Bronchial epithelial cell (primary cell): ENCODE measurements at regions not wholly inside any gene's neighbourhood (a gene's known extent, or its start where the extent isn't known, plus 50 kb on each side); places are given as distances from the start of the nearest gene placed in this dataset.
A peak's percentile ranks its signal among the peaks of the same experiment; 100 is the strongest.

ENCODE experiments used
- DNase-seq: peaks from one replicate; pipeline ENCODE4 v3.0.0-alpha.2; 2010; ENCODE audit warnings: low read depth
- FAIRE-seq: peaks from 2 replicates; lab custom pipeline; 2011; peaks lifted over from hg19 to GRCh38; lab: Jason Lieb, UNC
- H3K27me3 ChIP-seq: 2 replicates; pipeline ENCODE4 v1.5.1; 2011; ENCODE audit warnings: low read length; ENCODE audit not compliant: control insufficient read depth, insufficient read depth
- H3K36me3 ChIP-seq: 2 replicates; pipeline ENCODE4 v1.5.1; 2011; ENCODE audit warnings: low read length; ENCODE audit not compliant: control insufficient read depth, insufficient read depth
- H3K4me3 ChIP-seq: 2 replicates; pipeline ENCODE4 v1.5.1; 2011; ENCODE audit warnings: mild to moderate bottlenecking, low read depth, low read length, control low read depth
- CTCF ChIP-seq: IDR thresholded peaks from 2 replicates; pipeline ENCODE4 v1.5.1; 2011; ENCODE audit warnings: mild to moderate bottlenecking, moderate library complexity, low read length, control low read depth, inconsistent platforms; ENCODE audit not compliant: insufficient read depth, severe bottlenecking

GRCh38 chr3:166457382-166457781 lies 620.2 kb upstream of the BCHE start:
- TF ChIP-seq CTCF: no peak
- Histone ChIP-seq H3K4me3 (no peak overlapping the region), H3K36me3 (no peaks in the 10 kb centered on the region), H3K27me3 (no peaks in the 10 kb centered on the region)
- no peak for FAIRE-seq
- DNase-seq: no peak

- no peak overlapping the region for H3K4me3 ChIP-seq
- H3K27me3 ChIP-seq: no peaks in the 10 kb centered on the region
- DNase-seq: no peak
- no peak for FAIRE-seq
- TF ChIP-seq CTCF: no peak
- H3K36me3 ChIP-seq: no peaks in the 10 kb centered on the region
Observed at GRCh38 chr3:166456286-166456685, 619.1 kb upstream of the BCHE start.

GRCh38 chr3:166455744-166456143 lies 618.5 kb upstream of the BCHE start:
- H3K27me3 ChIP-seq: no peaks in the 10 kb centered on the region
- H3K4me3 ChIP-seq: no peak overlapping the region
- DNase-seq: peak; percentile 40
- no peak for FAIRE-seq
- no peaks in the 10 kb centered on the region for H3K36me3 ChIP-seq
- no peak for TF ChIP-seq CTCF

- no peaks in the 10 kb centered on the region for H3K36me3 ChIP-seq
- TF ChIP-seq CTCF: no peak
- no peak overlapping the region for H3K4me3 ChIP-seq
- no peak for FAIRE-seq
- no peaks in the 10 kb centered on the region for H3K27me3 ChIP-seq
- no peak for DNase-seq
Observed at GRCh38 chr3:166453478-166453877, 616.3 kb upstream of the BCHE start.

- no peaks in the 10 kb centered on the region for H3K27me3 ChIP-seq
- no peak for TF ChIP-seq CTCF
Observed at GRCh38 chr3:166451997-166452396, 614.8 kb upstream of the BCHE start.

GRCh38 chr3:166447513-166447912 lies 610.3 kb upstream of the BCHE start:
- DNase-seq (no peak), FAIRE-seq (no peak)
- H3K4me3 ChIP-seq: no peak overlapping the region
- H3K36me3 ChIP-seq: no peaks in the 10 kb centered on the region
- no peak for TF ChIP-seq CTCF
- H3K27me3 ChIP-seq: no peaks in the 10 kb centered on the region

More at GRCh38 chr3:166451997-166452396, 614.8 kb upstream of the BCHE start:
- Histone ChIP-seq H3K36me3 (no peaks in the 10 kb centered on the region), H3K4me3 (no peak overlapping the region)
- FAIRE-seq: no peak
- peak; percentile 95 for DNase-seq
